ENCODE measurements at regions not wholly inside any gene's neighbourhood (a gene's known extent, or its start where the extent isn't known, plus 50 kb on each side); places are given as distances from the start of the nearest gene placed in this dataset.

GRCh38 chr18:29028560-29028959, 851.6 kb upstream of the CDH2 start:
- DNase-seq (ENCODE audit: low spot score in 2 of 2) = no peak
- Histone ChIP-seq H3K9me3 (no peaks in the 10 kb centered on the region), H3K27me3 (no peaks in the 10 kb centered on the region), H3K36me3 (no peaks in the 10 kb centered on the region), H3K4me3 (no peak overlapping the region), H3K27ac (no peak overlapping the region), H3K4me1 (no peaks in the 10 kb centered on the region)
- WGBS = 75% methylated on average over 1 of the region's 1 CpG
- no peak for TF ChIP-seq EP300 (IDR thresholded peaks at IDR 0.05)
- no peak for TF ChIP-seq POLR2A (IDR thresholded peaks at IDR 0.05)
- no peak for TF ChIP-seq CTCF (IDR thresholded peaks at IDR 0.05)
- no peak for TF ChIP-seq POLR2AphosphoS5 (IDR thresholded peaks at IDR 0.05)

DNA sequence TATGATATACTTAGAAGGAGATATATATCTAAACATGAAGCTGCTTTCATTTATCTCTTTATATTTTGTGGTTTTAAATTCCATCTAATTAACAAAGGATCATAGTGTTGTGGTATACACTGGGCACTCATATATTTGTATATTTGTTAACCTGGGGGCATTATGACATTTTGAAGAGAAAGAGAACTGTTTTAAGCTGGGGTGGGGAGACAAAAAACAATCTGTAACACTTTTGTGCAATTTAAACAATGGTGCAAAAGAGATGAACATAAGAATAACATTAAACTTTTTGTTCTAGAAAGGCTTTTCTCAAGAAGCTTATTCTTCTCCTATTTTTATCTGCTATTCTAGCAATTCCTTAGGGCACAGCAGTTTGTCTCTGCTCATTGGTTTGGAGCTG, 842.0 kb upstream of the CDH2 start:
- H3K27me3 ChIP-seq = no peaks in the 10 kb centered on the region
- no peaks in the 10 kb centered on the region for H3K36me3 ChIP-seq
- no peaks in the 10 kb centered on the region for H3K9me3 ChIP-seq
- DNase-seq (ENCODE audit: low spot score in 2 of 2) = no peak
- H3K4me3 ChIP-seq = no peak overlapping the region
- H3K4me1 ChIP-seq = no peaks in the 10 kb centered on the region
- H3K27ac ChIP-seq = no peak overlapping the region
- TF ChIP-seq EP300 (IDR thresholded peaks at IDR 0.05) (no peak), POLR2A (IDR thresholded peaks at IDR 0.05) (no peak), POLR2AphosphoS5 (IDR thresholded peaks at IDR 0.05) (no peak), CTCF (IDR thresholded peaks at IDR 0.05) (no peak)

DNA sequence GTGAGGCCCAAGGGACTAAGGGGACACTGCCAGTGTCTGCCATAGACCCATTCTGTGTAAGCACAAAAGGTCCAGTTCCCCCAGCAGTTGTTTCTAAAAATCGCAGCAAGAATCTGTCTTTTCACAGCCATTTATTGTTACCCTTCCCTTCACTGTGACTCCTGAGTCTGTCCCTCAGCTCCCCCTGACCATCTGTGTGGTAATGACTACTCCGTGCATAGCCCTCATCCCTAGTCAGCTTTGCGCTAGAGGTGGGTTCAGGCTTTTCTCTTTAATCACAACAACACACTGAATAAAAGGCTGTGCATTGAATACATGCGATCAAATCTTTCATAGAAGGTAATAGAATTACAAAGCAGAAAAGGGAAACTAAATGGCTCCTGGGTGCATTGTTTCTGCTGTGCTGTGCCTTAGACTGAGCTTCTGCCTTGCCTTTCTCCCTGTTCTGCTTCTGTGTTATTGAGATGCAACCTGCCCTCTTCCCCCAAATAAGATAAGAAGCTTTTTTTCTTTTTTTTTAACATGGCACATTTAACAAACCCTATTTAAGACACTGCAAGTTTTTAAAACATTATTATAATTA, 836.0 kb upstream of the CDH2 start:
- Histone ChIP-seq H3K4me1 (no peaks in the 10 kb centered on the region), H3K4me3 (no peak overlapping the region), H3K27ac (no peak overlapping the region), H3K9me3 (no peaks in the 10 kb centered on the region), H3K27me3 (no peaks in the 10 kb centered on the region), H3K36me3 (no peaks in the 10 kb centered on the region)
- no peak for DNase-seq (ENCODE audit: low spot score in 2 of 2)
- WGBS = 93% methylated on average over 4 of the region's 4 CpGs
- TF ChIP-seq CTCF (IDR thresholded peaks at IDR 0.05) = no peak
- no peak for TF ChIP-seq POLR2AphosphoS5 (IDR thresholded peaks at IDR 0.05)
- TF ChIP-seq POLR2A (IDR thresholded peaks at IDR 0.05) = no peak
- TF ChIP-seq EP300 (IDR thresholded peaks at IDR 0.05) = no peak

DNA sequence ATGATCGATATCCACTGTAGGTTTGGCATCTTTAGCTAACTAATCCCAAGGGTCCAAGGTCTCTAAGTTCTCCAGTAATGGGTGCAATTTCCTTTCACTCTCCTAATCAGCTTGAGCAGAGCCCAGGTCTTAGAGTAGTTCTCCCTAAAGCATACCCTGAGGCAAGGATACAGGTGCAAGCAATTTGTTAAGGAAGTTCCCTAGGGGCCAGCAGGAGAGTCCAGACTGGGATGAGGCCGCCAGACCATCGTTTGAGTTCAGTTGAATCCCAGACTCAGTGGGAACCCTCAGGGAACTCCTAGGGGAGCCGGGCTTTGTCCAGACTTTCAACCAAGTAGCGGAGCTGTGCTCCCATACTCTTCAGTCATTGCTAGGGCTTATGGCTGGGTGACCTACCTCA, 835.4 kb upstream of the CDH2 start:
- no peaks in the 10 kb centered on the region for H3K4me1 ChIP-seq
- DNase-seq (ENCODE audit: low spot score in 2 of 2) = no peak
- TF ChIP-seq POLR2AphosphoS5 (IDR thresholded peaks at IDR 0.05) (no peak), CTCF (IDR thresholded peaks at IDR 0.05) (no peak), EP300 (IDR thresholded peaks at IDR 0.05) (no peak), POLR2A (IDR thresholded peaks at IDR 0.05) (no peak)
- WGBS = 64% methylated on average over 3 of the region's 5 CpGs
- H3K9me3 ChIP-seq = no peaks in the 10 kb centered on the region
- no peak overlapping the region for H3K27ac ChIP-seq
- H3K27me3 ChIP-seq = no peaks in the 10 kb centered on the region
- H3K4me3 ChIP-seq = no peak overlapping the region
- H3K36me3 ChIP-seq = no peaks in the 10 kb centered on the region

DNA sequence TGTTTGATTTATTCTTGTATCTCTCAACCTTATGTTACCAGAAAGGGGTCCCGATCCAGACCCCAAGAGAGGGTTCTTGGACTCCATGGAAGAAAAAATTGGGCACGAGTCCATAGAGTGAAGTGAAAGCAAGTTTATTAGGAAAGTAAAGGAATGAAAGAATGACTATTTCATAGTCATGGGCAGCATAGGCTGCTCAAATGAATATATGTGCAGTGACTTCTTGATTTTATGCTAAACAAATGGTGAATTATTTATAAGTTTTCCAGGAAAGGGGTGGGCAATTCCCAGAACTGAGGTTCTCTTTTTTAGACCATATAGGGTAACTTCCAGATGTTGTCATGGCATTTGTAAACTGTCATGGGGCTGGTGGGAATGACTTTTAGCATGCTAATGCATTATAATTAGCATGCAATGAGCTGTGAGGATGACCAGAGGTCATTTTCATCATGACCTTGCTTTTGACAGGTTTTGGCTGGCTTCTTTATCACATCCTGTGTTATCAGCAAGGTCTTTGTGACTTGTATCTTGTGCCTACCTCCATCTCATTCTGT, 832.4 kb upstream of the CDH2 start:
- WGBS = 87% methylated on average over 2 of the region's 2 CpGs

More for the DNA sequence above, 832.4 kb upstream of the CDH2 start:
- DNase-seq (ENCODE audit: low spot score in 2 of 2) = no peak
- no peaks in the 10 kb centered on the region for H3K9me3 ChIP-seq
- H3K36me3 ChIP-seq = no peaks in the 10 kb centered on the region
- no peak overlapping the region for H3K4me3 ChIP-seq
- no peaks in the 10 kb centered on the region for H3K27me3 ChIP-seq
- H3K4me1 ChIP-seq = no peaks in the 10 kb centered on the region
- H3K27ac ChIP-seq = no peak overlapping the region
- TF ChIP-seq POLR2A (IDR thresholded peaks at IDR 0.05) = no peak
- TF ChIP-seq POLR2AphosphoS5 (IDR thresholded peaks at IDR 0.05) = no peak
- TF ChIP-seq EP300 (IDR thresholded peaks at IDR 0.05) = no peak
- no peak for TF ChIP-seq CTCF (IDR thresholded peaks at IDR 0.05)
